ENCODE measurements at regions not wholly inside any gene's neighbourhood (a gene's known extent, or its start where the extent isn't known, plus 50 kb on each side); places are given as distances from the start of the nearest gene placed in this dataset.
"Not testable (repeated sequence)": the region's sequence is repeated elsewhere in the genome, so short reads cannot be mapped to it uniquely, and the experiment has no call there.

GRCh38 chr5:12526113-12526512 is 621.9 kb upstream of the CTNND2 start:
- TF ChIP-seq ZFX (IDR thresholded peaks at IDR 0.05) (no peak), CTCF (conservative IDR thresholded peaks at IDR 0.05) (no peak)
- no peak overlapping the region for H3K27ac ChIP-seq

- no peak overlapping the region for H3K27ac ChIP-seq
- TF ChIP-seq CTCF (conservative IDR thresholded peaks at IDR 0.05) (no peak), ZFX (IDR thresholded peaks at IDR 0.05) (no peak)
Measured at GRCh38 chr5:12522116-12522515, 617.9 kb upstream of the CTNND2 start.

DNA sequence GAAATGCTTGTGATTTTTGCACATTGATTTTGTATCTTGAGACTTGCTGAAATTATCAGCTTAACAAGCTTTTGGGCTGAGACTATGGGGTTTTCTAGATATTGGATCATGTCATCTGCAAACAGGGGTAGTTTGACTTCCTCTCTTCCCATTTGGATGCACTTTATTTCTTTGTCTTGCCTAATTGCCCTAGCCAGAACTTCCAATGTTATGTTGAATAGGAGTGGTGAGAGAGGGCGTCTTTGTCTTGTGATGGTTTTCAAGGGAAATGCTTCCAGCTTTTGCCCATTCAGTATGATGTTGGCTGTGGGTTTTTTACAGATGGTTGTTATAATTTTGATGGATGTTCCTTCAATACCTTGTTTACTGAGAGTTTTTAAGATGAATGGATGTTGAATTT is 600.7 kb upstream of the CTNND2 start:
- not testable (repeated sequence) for H3K27ac ChIP-seq

DNA sequence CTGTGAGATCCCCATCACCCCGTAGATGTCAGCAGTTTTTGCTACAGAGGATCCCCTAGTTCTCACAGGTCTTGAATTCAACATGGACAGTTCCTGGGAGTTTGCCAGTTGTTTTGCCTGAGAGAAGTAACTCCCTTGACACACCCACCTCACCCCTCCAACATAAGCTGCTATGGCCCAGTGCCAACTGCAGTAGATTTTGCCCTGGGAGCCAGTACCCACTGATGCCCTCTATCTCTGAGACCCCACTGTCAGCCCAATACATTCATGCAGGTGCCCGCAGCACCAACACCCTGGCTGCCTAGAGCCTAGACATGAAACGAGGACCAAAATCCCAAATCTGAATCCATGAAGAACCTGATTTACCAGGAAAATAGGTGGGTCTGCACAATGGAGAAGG is 583.9 kb upstream of the CTNND2 start:
- no peak for TF ChIP-seq ZFX (IDR thresholded peaks at IDR 0.05)
- TF ChIP-seq CTCF (conservative IDR thresholded peaks at IDR 0.05): no peak
- H3K27ac ChIP-seq: no peak overlapping the region

GRCh38 chr5:12480487-12480886 is 576.2 kb upstream of the CTNND2 start:
- TF ChIP-seq CTCF (conservative IDR thresholded peaks at IDR 0.05) (no peak), ZFX (IDR thresholded peaks at IDR 0.05) (no peak)
- no peak overlapping the region for H3K27ac ChIP-seq

- TF ChIP-seq CTCF (conservative IDR thresholded peaks at IDR 0.05) (no peak), ZFX (IDR thresholded peaks at IDR 0.05) (no peak)
- H3K27ac ChIP-seq: no peak overlapping the region
Measured at GRCh38 chr5:12477554-12477953, 573.3 kb upstream of the CTNND2 start.

- TF ChIP-seq CTCF (conservative IDR thresholded peaks at IDR 0.05) (no peak), ZFX (IDR thresholded peaks at IDR 0.05) (no peak)
- H3K27ac ChIP-seq: no peak overlapping the region
Measured at GRCh38 chr5:12467799-12468198, 563.6 kb upstream of the CTNND2 start.

- no peak for TF ChIP-seq CTCF (conservative IDR thresholded peaks at IDR 0.05)
- TF ChIP-seq ZFX (IDR thresholded peaks at IDR 0.05): no peak
- H3K27ac ChIP-seq: no peak overlapping the region
Measured at GRCh38 chr5:12460493-12461261, 556.4 kb upstream of the CTNND2 start.
